ENCODE measurements at regions not wholly inside any gene's neighbourhood (a gene's known extent, or its start where the extent isn't known, plus 50 kb on each side); places are given as distances from the start of the nearest gene placed in this dataset.

DNA sequence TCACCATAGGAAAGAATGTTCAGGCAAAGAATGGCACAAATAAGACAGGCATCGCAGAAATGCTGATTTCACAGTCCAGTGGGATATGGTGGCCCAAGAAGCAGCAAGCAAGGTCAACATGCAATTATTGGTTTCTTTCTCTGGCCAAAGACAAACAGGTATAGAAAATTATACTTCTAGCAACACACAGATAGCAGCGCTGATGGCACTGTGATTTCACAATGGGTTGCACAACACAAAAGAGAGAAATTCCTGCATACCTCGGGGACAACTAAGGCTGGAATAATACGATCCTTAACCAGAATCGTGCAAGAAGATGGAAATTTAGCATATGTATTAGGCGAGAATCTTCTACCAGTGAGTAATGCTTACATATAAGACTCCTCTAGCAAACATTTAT lies 76.3 kb upstream of the NR2F2 start:
- Histone ChIP-seq H3K27ac (ENCODE audit: low read length) (no peak overlapping the region), H3K4me3 (ENCODE audit: low read length) (no peak overlapping the region), H3K9ac (ENCODE audit: low read length) (no peak overlapping the region), H3K36me3 (replicated peaks; ENCODE audit: insufficient read depth, low read length) (no peaks in the 10 kb centered on the region), H2AFZ (ENCODE audit: low read length) (no peak overlapping the region), H3K9me2 (replicated peaks; ENCODE audit: insufficient read depth, low read length) (no peaks in the 10 kb centered on the region), H3K27me3 (replicated peaks; ENCODE audit: insufficient read depth, low read length) (no peaks in the 10 kb centered on the region), H3K79me2 (ENCODE audit: low read length) (no peaks in the 10 kb centered on the region), H3K9me3 (replicated peaks; ENCODE audit: insufficient read depth, low read length) (no peaks in the 10 kb centered on the region), H4K20me1 (ENCODE audit: insufficient read depth, low read length) (no peaks in the 10 kb centered on the region), H3F3A (ENCODE audit: insufficient read depth, low read length) (no peaks in the 10 kb centered on the region), H3K4me1 (ENCODE audit: low read length) (no peaks in the 10 kb centered on the region), H3K4me2 (ENCODE audit: low read depth, low read length) (no peak overlapping the region)
- TF ChIP-seq CTCF (IDR thresholded peaks at IDR 0.05; ENCODE audit: low read length): no peak
- TF ChIP-seq EZH2phosphoT487 (IDR thresholded peaks at IDR 0.05; ENCODE audit: low read length): no peak
- TF ChIP-seq EZH2 (optimal IDR thresholded peaks at IDR 0.05; ENCODE audit: low read depth, low read length): no peak
- DNase-seq: no peak

- Histone ChIP-seq H4K20me1 (ENCODE audit: insufficient read depth, low read length) (no peaks in the 10 kb centered on the region), H2AFZ (ENCODE audit: low read length) (no peak overlapping the region), H3K4me1 (ENCODE audit: low read length) (no peaks in the 10 kb centered on the region), H3K36me3 (replicated peaks; ENCODE audit: insufficient read depth, low read length) (no peaks in the 10 kb centered on the region), H3K4me2 (ENCODE audit: low read depth, low read length) (no peak overlapping the region), H3K27me3 (replicated peaks; ENCODE audit: insufficient read depth, low read length) (no peaks in the 10 kb centered on the region), H3K9me2 (replicated peaks; ENCODE audit: insufficient read depth, low read length) (no peaks in the 10 kb centered on the region), H3K4me3 (ENCODE audit: low read length) (no peak overlapping the region), H3K27ac (ENCODE audit: low read length) (no peak overlapping the region), H3K9me3 (replicated peaks; ENCODE audit: insufficient read depth, low read length) (no peaks in the 10 kb centered on the region), H3F3A (ENCODE audit: insufficient read depth, low read length) (no peaks in the 10 kb centered on the region), H3K9ac (ENCODE audit: low read length) (no peak overlapping the region), H3K79me2 (ENCODE audit: low read length) (no peaks in the 10 kb centered on the region)
- DNase-seq: no peak
- TF ChIP-seq EZH2phosphoT487 (IDR thresholded peaks at IDR 0.05; ENCODE audit: low read length) (no peak), EZH2 (optimal IDR thresholded peaks at IDR 0.05; ENCODE audit: low read depth, low read length) (no peak), CTCF (IDR thresholded peaks at IDR 0.05; ENCODE audit: low read length) (no peak)
Measured at GRCh38 chr15:96255599-96255998, 74.9 kb upstream of the NR2F2 start.

- Histone ChIP-seq H3K9me2 (replicated peaks; ENCODE audit: insufficient read depth, low read length) (no peaks in the 10 kb centered on the region), H3K4me3 (ENCODE audit: low read length) (no peak overlapping the region), H3K27me3 (replicated peaks; ENCODE audit: insufficient read depth, low read length) (no peaks in the 10 kb centered on the region), H3K9ac (ENCODE audit: low read length) (no peak overlapping the region), H3K36me3 (replicated peaks; ENCODE audit: insufficient read depth, low read length) (no peaks in the 10 kb centered on the region), H3K79me2 (ENCODE audit: low read length) (no peaks in the 10 kb centered on the region), H3F3A (ENCODE audit: insufficient read depth, low read length) (no peaks in the 10 kb centered on the region), H2AFZ (ENCODE audit: low read length) (no peak overlapping the region), H3K4me2 (ENCODE audit: low read depth, low read length) (no peak overlapping the region), H3K4me1 (ENCODE audit: low read length) (peaks cover 8% of the 10 kb centered on the region), H4K20me1 (ENCODE audit: insufficient read depth, low read length) (no peaks in the 10 kb centered on the region), H3K27ac (ENCODE audit: low read length) (no peak overlapping the region), H3K9me3 (replicated peaks; ENCODE audit: insufficient read depth, low read length) (no peaks in the 10 kb centered on the region)
- TF ChIP-seq CTCF (IDR thresholded peaks at IDR 0.05; ENCODE audit: low read length) (no peak), EZH2 (optimal IDR thresholded peaks at IDR 0.05; ENCODE audit: low read depth, low read length) (no peak), EZH2phosphoT487 (IDR thresholded peaks at IDR 0.05; ENCODE audit: low read length) (no peak)
- DNase-seq: no peak
Measured at GRCh38 chr15:96261575-96262034, 68.9 kb upstream of the NR2F2 start.

All from MM.1S (cell line).